ENCODE measurements at regions not wholly inside any gene's neighbourhood (a gene's known extent, or its start where the extent isn't known, plus 50 kb on each side); places are given as distances from the start of the nearest gene placed in this dataset.
"Not testable (repeated sequence)": the region's sequence is repeated elsewhere in the genome, so short reads cannot be mapped to it uniquely, and the experiment has no call there.

DNA sequence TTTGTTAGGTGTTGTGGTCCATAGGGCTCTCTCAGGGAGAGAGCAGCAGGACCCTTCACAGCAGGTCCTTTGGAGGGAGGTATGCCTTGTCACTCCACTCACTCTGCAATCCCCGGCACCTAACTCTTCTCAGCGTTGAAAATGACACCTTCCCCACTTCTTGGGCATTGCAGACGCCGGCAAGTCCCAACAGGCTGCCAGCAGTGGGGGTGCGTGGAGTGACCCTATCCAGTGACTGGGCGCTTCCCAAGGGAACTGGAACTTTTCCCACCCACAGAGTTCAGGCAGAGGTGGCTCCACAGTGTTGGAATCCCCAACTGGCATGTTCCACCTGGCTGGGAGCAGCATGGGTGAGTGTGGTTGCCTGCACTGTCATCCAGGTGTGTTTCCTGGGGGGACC is 705.1 kb upstream of the FRG1 start:
- Histone ChIP-seq H3K27ac (no peak overlapping the region), H3K9ac (no peak overlapping the region), H3K4me1 (ENCODE audit: low read depth, poor library complexity, severe bottlenecking) (no peaks in the 10 kb centered on the region), H3K36me3 (ENCODE audit: insufficient read depth) (no peaks in the 10 kb centered on the region), H3K79me2 (ENCODE audit: insufficient read depth, low read depth) (no peaks in the 10 kb centered on the region), H2AFZ (ENCODE audit: low read depth) (no peak overlapping the region), H3K4me3 (IDR thresholded peaks at IDR 0.05; ENCODE audit: insufficient read depth, low read depth, low read length) (no peak overlapping the region), H4K20me1 (ENCODE audit: insufficient read depth) (no peaks in the 10 kb centered on the region), H3K27me3 (ENCODE audit: insufficient read depth, low read depth) (no peaks in the 10 kb centered on the region), H3K4me2 (no peak overlapping the region)
- TF ChIP-seq, protein P1, sequence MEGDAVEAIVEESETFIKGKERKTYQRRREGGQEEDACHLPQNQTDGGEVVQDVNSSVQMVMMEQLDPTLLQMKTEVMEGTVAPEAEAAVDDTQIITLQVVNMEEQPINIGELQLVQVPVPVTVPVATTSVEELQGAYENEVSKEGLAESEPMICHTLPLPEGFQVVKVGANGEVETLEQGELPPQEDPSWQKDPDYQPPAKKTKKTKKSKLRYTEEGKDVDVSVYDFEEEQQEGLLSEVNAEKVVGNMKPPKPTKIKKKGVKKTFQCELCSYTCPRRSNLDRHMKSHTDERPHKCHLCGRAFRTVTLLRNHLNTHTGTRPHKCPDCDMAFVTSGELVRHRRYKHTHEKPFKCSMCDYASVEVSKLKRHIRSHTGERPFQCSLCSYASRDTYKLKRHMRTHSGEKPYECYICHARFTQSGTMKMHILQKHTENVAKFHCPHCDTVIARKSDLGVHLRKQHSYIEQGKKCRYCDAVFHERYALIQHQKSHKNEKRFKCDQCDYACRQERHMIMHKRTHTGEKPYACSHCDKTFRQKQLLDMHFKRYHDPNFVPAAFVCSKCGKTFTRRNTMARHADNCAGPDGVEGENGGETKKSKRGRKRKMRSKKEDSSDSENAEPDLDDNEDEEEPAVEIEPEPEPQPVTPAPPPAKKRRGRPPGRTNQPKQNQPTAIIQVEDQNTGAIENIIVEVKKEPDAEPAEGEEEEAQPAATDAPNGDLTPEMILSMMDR (conservative IDR thresholded peaks at IDR 0.05; ENCODE audit: low read depth, low read length) = no peak

DNA sequence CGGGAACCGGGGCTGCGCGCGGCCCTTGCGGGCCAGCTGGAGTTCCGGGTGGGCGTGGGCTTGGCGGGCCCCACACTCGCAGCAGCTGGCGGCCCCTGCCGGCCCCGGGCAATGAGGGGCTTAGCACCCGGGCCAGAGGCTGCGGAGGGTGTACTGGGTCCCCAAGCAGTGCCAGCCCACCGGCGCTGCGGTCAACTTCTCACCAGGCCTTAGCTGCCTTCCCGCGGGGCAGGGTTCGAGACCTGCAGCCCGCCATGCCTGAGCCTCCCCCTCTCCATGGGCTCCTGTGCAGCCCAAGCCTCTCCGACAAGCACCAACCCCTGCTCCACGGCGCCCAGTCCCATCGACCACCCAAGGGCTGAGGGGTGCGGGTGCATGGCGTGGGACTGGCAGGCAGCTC is 704.4 kb upstream of the FRG1 start:
- not testable (repeated sequence) for H3K4me1 ChIP-seq (ENCODE audit: low read depth, poor library complexity, severe bottlenecking); H4K20me1 ChIP-seq (ENCODE audit: insufficient read depth); H3K27ac ChIP-seq; H3K79me2 ChIP-seq (ENCODE audit: insufficient read depth, low read depth); H3K27me3 ChIP-seq (ENCODE audit: insufficient read depth, low read depth); H3K9ac ChIP-seq; H3K4me3 ChIP-seq (IDR thresholded peaks at IDR 0.05; ENCODE audit: insufficient read depth, low read depth, low read length); H3K36me3 ChIP-seq (ENCODE audit: insufficient read depth); H3K4me2 ChIP-seq; H2AFZ ChIP-seq (ENCODE audit: low read depth)

GRCh38 chr4:189237340-189237739 is 703.3 kb upstream of the FRG1 start:
- Histone ChIP-seq H3K4me3 (IDR thresholded peaks at IDR 0.05; ENCODE audit: insufficient read depth, low read depth, low read length) (no peak overlapping the region), H3K36me3 (ENCODE audit: insufficient read depth) (no peaks in the 10 kb centered on the region), H3K27ac (no peak overlapping the region), H4K20me1 (ENCODE audit: insufficient read depth) (no peaks in the 10 kb centered on the region), H3K27me3 (ENCODE audit: insufficient read depth, low read depth) (no peaks in the 10 kb centered on the region), H2AFZ (ENCODE audit: low read depth) (no peak overlapping the region), H3K79me2 (ENCODE audit: insufficient read depth, low read depth) (no peaks in the 10 kb centered on the region), H3K9ac (no peak overlapping the region), H3K4me1 (ENCODE audit: low read depth, poor library complexity, severe bottlenecking) (no peaks in the 10 kb centered on the region), H3K4me2 (no peak overlapping the region)
- TF ChIP-seq, protein P1 (conservative IDR thresholded peaks at IDR 0.05; ENCODE audit: low read depth, low read length) = no peak

GRCh38 chr4:189255636-189256035 is 685.0 kb upstream of the FRG1 start:
- H3K79me2 ChIP-seq (ENCODE audit: insufficient read depth, low read depth) = no peaks in the 10 kb centered on the region
- TF ChIP-seq, protein P1 (conservative IDR thresholded peaks at IDR 0.05; ENCODE audit: low read depth, low read length) = no peak
- no peaks in the 10 kb centered on the region for H3K27me3 ChIP-seq (ENCODE audit: insufficient read depth, low read depth)
- no peak overlapping the region for H3K9ac ChIP-seq
- H3K27ac ChIP-seq = no peak overlapping the region
- H2AFZ ChIP-seq (ENCODE audit: low read depth) = no peak overlapping the region
- no peak overlapping the region for H3K4me2 ChIP-seq
- H3K36me3 ChIP-seq (ENCODE audit: insufficient read depth) = no peaks in the 10 kb centered on the region
- no peaks in the 10 kb centered on the region for H4K20me1 ChIP-seq (ENCODE audit: insufficient read depth)
- no peak overlapping the region for H3K4me3 ChIP-seq (IDR thresholded peaks at IDR 0.05; ENCODE audit: insufficient read depth, low read depth, low read length)
- H3K4me1 ChIP-seq (ENCODE audit: low read depth, poor library complexity, severe bottlenecking) = no peaks in the 10 kb centered on the region

DNA sequence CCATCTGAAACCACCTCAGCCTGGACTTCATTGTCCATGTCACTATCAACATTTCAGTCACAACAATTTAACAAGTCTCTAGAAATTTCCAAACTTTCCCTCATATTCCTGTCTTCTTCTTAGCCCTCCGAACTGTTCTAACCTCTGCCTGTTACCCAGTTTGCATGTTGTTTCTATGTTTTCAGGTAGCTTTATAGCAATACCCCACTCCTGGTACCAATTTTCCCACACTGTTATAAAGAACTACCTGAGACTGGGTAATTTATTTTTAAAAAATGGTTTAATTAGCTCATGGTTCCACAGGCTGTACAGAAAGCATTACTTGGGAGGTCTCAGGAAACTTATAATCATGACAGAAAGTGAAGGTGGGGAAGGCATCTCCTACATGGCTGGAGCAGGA is 679.2 kb upstream of the FRG1 start:
- TF ChIP-seq, protein P1 (conservative IDR thresholded peaks at IDR 0.05; ENCODE audit: low read depth, low read length) = no peak
- Histone ChIP-seq H3K4me3 (IDR thresholded peaks at IDR 0.05; ENCODE audit: insufficient read depth, low read depth, low read length) (no peak overlapping the region), H3K27ac (no peak overlapping the region), H3K27me3 (ENCODE audit: insufficient read depth, low read depth) (no peaks in the 10 kb centered on the region), H2AFZ (ENCODE audit: low read depth) (no peak overlapping the region), H3K9ac (no peak overlapping the region), H3K36me3 (ENCODE audit: insufficient read depth) (no peaks in the 10 kb centered on the region), H3K4me1 (ENCODE audit: low read depth, poor library complexity, severe bottlenecking) (no peaks in the 10 kb centered on the region), H3K4me2 (no peak overlapping the region), H3K79me2 (ENCODE audit: insufficient read depth, low read depth) (no peaks in the 10 kb centered on the region), H4K20me1 (ENCODE audit: insufficient read depth) (no peaks in the 10 kb centered on the region)
